Activated CD8-positive, alpha-beta memory T cell treated with anti-CD3 and anti-CD28 coated beads, Interleukin-2, amount 10 ng/mL, durations not matched to agents 7 days and 5 days (primary cell): ENCODE measurements at regions not wholly inside any gene's neighbourhood (a gene's known extent, or its start where the extent isn't known, plus 50 kb on each side); places are given as distances from the start of the nearest gene placed in this dataset.

Experiments used
- ATAC-seq: fragments of 150-1000 bp; cut with Tn5 transposase; one replicate; pipeline ENCODE4 v1.10.0; 2021; ENCODE audit warnings: moderate library complexity
- CTCF ChIA-PET: fragments of 350-600 bp; sonication (Branson Sonifier 250); formaldehyde crosslinking; loops from one replicate; lab custom pipeline; 2021; ENCODE audit warnings: antibody characterized with exemption; lab: Charles Lee
- DNase-seq: peaks from one replicate; pipeline ENCODE4 v3.0.0-alpha.2; 2020
- H3K27ac Mint-ChIP-seq: one replicate; pipeline ENCODE4 v1.8.0; 2021; ENCODE audit warnings: mild to moderate bottlenecking, mixed read lengths
- H3K27me3 Mint-ChIP-seq: one replicate; pipeline ENCODE4 v1.8.0; 2021; ENCODE audit warnings: mixed read lengths
- H3K36me3 Mint-ChIP-seq: one replicate; pipeline ENCODE4 v1.8.0; 2021; ENCODE audit warnings: mild to moderate bottlenecking, mixed read lengths
- H3K4me1 Mint-ChIP-seq: one replicate; pipeline ENCODE4 v1.8.0; 2021; ENCODE audit warnings: mixed read lengths
- H3K4me3 Mint-ChIP-seq: one replicate; pipeline ENCODE4 v1.8.0; 2021; ENCODE audit warnings: mild to moderate bottlenecking, moderate library complexity, mixed read lengths
- H3K9me3 Mint-ChIP-seq: one replicate; pipeline ENCODE4 v1.8.0; 2022; ENCODE audit warnings: low read depth, mixed read lengths

DNA sequence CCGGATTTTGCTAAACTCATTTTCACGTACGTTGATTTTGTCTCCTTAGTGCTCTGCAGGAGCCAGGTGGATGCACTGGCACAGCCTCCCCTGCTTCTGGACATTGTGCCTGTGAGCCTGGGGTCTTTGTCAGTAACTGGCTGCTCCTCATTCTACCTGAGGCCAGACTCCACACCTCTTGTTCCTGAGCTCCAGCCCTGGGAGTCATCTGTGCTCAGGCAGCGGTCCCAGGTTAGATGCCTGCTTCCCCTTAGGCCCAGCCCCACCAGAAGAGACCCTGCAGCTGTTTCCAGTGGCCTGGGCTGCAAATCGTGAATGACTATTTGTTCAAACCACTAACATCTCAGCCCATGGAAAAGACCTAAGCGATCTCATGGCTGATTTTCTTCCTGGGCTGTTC lies 129.1 kb downstream of the ERMARD start:
- ATAC-seq (no peak), DNase-seq (no peak)
- CTCF ChIA-PET, result no interaction called here
- Mint-ChIP-seq H3K36me3 (no peaks in the 10 kb centered on the region), H3K4me1 (peaks cover 2% of the 10 kb centered on the region), H3K27ac (no peak overlapping the region), H3K27me3 (peaks cover 50% of the 10 kb centered on the region), H3K9me3 (peaks cover 2% of the 10 kb centered on the region), H3K4me3 (no peak overlapping the region)

DNA sequence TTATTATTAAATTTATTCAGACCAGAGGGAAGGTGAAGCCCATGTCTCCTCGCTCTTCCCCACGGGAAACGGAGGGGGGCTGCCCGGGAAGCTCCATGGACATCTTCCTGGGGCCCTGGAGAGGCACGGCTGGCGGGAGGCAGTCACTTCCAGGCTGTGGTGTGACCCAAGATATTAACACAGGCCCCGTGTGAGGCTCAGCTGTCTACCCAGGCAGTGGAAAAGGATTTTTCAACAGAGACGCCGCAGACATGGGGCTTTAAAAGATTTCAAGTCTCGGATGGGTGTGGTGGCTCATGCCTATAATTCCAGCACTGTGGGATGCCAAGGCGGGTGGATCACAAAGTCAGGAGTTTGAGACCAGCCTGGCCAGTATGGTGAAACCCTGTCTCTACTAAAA lies 117.9 kb downstream of the ERMARD start:
- CTCF ChIA-PET, result interaction anchor here (2.7 kb wide), 1 partner anchor 38 kb away, joined by 9 read pairs; no protein-coding TSS in a partner anchor
- H3K4me1 Mint-ChIP-seq, result peaks cover 10% of the 10 kb centered on the region
- no peaks in the 10 kb centered on the region for H3K9me3 Mint-ChIP-seq
- H3K36me3 Mint-ChIP-seq, result no peaks in the 10 kb centered on the region
- peaks cover 3% of the 10 kb centered on the region for H3K27me3 Mint-ChIP-seq
- ATAC-seq (no peak), DNase-seq (no peak)
- no peak overlapping the region for H3K27ac Mint-ChIP-seq
- H3K4me3 Mint-ChIP-seq, result no peak overlapping the region

DNA sequence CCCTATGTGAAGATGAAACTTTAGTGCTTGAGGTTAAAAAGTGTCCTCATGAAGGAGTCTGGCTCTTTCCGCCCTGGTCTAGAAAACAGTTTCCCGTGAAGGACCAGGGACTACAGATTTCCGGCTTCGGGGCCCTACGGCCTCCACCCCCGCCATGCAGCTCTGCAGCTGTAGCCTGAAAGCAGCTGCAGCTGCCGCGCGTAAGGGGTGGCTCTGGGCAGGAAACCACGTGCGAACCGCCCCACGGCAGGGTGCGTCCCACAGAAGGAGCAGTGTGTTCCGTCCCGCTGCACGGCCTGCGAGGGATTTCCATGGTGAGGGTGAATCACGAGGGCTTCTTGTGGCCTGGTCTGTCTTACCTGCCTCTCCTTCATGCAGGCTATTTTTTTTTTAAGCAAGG lies 117.0 kb downstream of the ERMARD start:
- Mint-ChIP-seq H3K27ac (peak overlapping the region; percentile 41), H3K9me3 (peaks cover 4% of the 10 kb centered on the region), H3K27me3 (peaks cover 3% of the 10 kb centered on the region), H3K4me3 (no peak overlapping the region), H3K4me1 (peaks cover 10% of the 10 kb centered on the region), H3K36me3 (no peaks in the 10 kb centered on the region)
- ATAC-seq (peak; percentile 99), DNase-seq (peak; percentile 86)
- CTCF ChIA-PET, result interaction anchor here (1.0 to 2.7 kb wide), 2 partner anchors 37 to 660 kb away, joined by 3 to 9 read pairs; no protein-coding TSS in a partner anchor

DNA sequence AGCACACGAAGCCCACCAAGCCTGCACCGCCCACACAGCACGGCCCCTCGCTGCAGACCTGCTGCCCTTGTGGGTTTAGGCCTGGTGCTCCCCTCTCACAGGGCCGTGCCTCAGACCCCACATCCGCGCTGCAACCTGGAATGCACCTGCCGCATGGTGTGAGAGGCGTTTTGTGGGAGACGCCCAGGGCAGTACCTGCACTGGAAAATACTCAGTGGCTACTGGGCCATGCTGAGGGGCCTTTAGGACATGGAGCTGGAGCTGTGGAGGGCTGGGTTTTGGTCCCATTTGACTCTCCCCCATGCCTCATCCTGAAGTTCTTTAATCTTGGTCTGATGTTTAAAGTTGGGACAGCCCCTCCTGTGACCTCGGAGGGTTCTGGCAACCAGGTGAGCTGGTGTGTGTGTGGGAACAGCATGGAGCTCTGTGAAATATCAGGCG lies 116.3 kb downstream of the ERMARD start:
- Mint-ChIP-seq H3K9me3 (peaks cover 5% of the 10 kb centered on the region), H3K4me3 (no peak overlapping the region), H3K27me3 (no peaks in the 10 kb centered on the region), H3K4me1 (peaks cover 10% of the 10 kb centered on the region), H3K27ac (peak overlapping the region; percentile 41), H3K36me3 (no peaks in the 10 kb centered on the region)
- DNase-seq (peak; percentile 40), ATAC-seq (no peak)
- CTCF ChIA-PET, result interaction anchor here (1.0 to 2.7 kb wide), 2 partner anchors 36 to 660 kb away, joined by 3 to 9 read pairs; no protein-coding TSS in a partner anchor

- H3K9me3 Mint-ChIP-seq, result peaks cover 5% of the 10 kb centered on the region
- H3K4me3 Mint-ChIP-seq, result no peak overlapping the region
- CTCF ChIA-PET, result interaction anchor here (2.7 kb wide), 1 partner anchor 35 kb away, joined by 9 read pairs; no protein-coding TSS in a partner anchor
- no peaks in the 10 kb centered on the region for H3K27me3 Mint-ChIP-seq
- peak; percentile 37 for DNase-seq
- H3K4me1 Mint-ChIP-seq, result peaks cover 10% of the 10 kb centered on the region
- ATAC-seq, result no peak
- H3K36me3 Mint-ChIP-seq, result no peaks in the 10 kb centered on the region
- H3K27ac Mint-ChIP-seq, result no peak overlapping the region
These were observed 115.5 kb downstream of the ERMARD start for GRCh38 chr6:169866668-169867521.

DNA sequence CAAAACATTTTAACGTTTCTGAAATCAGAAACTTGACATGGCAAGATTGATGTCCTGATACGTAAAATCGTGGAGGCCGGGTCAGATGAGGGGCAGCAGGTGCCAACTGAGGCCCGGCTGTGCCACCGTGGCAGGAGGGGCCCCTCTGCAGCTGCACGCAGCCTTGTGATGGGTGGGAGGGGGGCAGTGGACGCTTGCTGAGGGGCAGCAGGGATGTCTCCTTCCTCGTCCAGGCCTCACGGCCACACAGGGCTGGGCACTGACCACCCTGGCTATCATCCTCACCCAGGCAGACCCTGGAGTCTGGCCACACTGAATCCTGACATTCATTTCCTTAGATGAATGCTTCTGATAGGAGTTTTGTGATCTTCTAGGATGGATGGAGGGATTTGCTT lies 114.7 kb downstream of the ERMARD start:
- Mint-ChIP-seq H3K4me1 (peaks cover 14% of the 10 kb centered on the region), H3K9me3 (peaks cover 5% of the 10 kb centered on the region), H3K36me3 (no peaks in the 10 kb centered on the region), H3K4me3 (no peak overlapping the region), H3K27me3 (no peaks in the 10 kb centered on the region), H3K27ac (no peak overlapping the region)
- CTCF ChIA-PET, result no interaction called here
- ATAC-seq (no peak), DNase-seq (peak; percentile 23)

DNA sequence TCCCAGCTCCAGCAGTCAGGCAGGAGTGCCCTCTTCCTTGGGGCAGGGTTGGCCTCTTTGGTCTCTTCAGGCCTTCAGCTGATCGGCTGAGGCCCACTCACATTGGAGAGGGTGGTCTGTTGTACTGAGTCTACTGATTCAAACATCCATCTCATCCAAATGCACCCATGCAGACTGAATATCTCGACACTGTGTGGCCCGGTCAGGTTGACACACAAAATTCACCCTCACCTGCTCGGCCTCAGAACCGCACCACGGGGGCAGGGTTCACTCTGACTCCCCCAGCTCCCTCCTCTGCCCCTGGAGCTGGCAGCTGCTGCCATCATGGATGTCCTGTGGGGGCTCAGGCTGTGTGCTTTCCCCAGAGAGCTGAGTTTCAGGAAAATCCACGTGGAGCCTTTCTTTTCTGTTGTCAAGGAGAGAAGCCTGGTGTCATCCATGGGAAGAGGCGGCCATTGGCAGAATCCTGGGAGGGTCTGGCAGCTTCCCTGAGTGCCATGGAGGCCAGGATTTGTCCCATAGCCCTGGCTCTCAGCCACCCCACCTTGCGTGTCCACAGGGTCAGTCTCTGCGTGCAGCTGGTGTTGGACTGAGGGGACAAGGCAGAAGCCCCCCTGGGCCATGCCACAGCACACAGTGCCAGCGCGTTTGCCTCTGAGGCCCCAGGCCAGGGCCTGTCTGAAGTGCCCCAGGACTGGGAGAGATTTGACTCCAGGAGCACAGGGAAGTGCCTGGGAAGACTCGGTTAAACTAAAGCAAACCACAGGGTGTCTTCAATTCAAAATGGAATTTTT lies 114.1 kb downstream of the ERMARD start:
- H3K4me3 Mint-ChIP-seq, result no peak overlapping the region
- H3K27ac Mint-ChIP-seq, result no peak overlapping the region
- H3K9me3 Mint-ChIP-seq, result peaks cover 5% of the 10 kb centered on the region
- CTCF ChIA-PET, result no interaction called here
- peaks cover 18% of the 10 kb centered on the region for H3K4me1 Mint-ChIP-seq
- DNase-seq (peak; percentile 19), ATAC-seq (no peak)
- H3K27me3 Mint-ChIP-seq, result no peaks in the 10 kb centered on the region
- H3K36me3 Mint-ChIP-seq, result no peaks in the 10 kb centered on the region

DNA sequence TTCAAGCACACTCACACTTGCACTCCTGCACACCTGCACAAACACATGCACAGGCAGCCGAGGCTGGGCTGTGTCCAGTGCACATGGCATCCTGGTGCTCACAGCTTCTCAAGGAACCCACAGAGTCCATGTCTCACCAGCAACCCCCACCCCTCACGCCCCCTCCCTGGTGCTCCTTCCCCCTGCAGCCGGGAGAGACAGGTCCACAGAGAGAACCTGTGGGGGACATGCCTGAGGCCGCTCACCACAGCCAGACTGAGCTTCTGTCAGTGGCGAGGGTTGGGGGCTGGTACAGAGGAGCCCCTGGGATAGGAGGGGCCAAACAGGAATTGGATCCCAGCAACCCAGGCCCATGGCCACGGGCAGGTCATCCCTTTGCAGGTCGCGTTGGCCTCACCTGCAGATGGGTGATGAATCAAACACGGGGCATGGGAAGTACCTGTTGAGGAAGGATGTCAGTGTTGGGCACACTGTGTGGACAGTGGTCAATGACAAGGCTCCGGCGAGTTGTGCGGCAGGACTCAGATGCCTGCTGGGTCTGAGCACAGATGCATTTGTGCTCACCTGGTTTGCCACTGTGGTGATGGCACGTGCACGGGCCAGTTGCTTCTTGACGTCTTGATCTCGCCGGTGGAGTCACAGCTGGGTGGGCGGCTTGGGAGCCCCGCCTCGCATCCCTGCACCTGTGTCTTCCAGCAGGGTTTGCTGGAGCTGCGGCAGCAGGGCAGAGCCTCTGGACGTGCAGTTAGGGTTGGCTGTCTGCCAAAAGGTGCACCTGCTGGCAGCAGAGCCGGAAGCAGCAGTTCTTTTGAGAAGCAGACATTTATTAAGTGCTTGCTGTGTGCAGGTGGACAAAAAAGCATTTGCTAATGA lies 113.0 kb downstream of the ERMARD start:
- no peaks in the 10 kb centered on the region for H3K27me3 Mint-ChIP-seq
- no peak overlapping the region for H3K4me3 Mint-ChIP-seq
- no peak overlapping the region for H3K27ac Mint-ChIP-seq
- ATAC-seq, result no peak
- DNase-seq, result peak; percentile 26
- CTCF ChIA-PET, result no interaction called here
- peaks cover 24% of the 10 kb centered on the region for H3K4me1 Mint-ChIP-seq
- H3K36me3 Mint-ChIP-seq, result no peaks in the 10 kb centered on the region
- H3K9me3 Mint-ChIP-seq, result peaks cover 5% of the 10 kb centered on the region

DNA sequence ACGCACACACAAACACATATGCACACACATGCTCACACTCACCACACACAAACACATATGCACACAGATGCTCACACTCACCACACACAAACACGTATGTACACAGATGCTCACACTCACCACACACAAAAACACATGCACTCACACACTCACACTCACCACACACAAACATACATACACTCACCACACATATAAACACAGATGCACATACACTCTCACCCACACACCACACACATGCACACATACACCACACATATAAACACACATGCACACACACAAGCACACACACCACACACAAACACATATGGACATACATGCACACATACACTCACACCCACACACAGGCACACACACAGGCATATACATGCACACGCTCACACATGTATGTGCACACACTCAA lies 112.3 kb downstream of the ERMARD start:
- no peaks in the 10 kb centered on the region for H3K36me3 Mint-ChIP-seq
- H3K27ac Mint-ChIP-seq, result no peak overlapping the region
- H3K27me3 Mint-ChIP-seq, result no peaks in the 10 kb centered on the region

GRCh38 chr6:169862892-169863525 lies 111.6 kb downstream of the ERMARD start:
- Mint-ChIP-seq H3K27me3 (no peaks in the 10 kb centered on the region), H3K4me3 (no peak overlapping the region), H3K27ac (no peak overlapping the region), H3K4me1 (peaks cover 18% of the 10 kb centered on the region), H3K9me3 (peaks cover 5% of the 10 kb centered on the region), H3K36me3 (no peaks in the 10 kb centered on the region)
- DNase-seq (peak; percentile 28), ATAC-seq (no peak)
- CTCF ChIA-PET, result no interaction called here

More for the DNA sequence above, 112.3 kb downstream of the ERMARD start:
- CTCF ChIA-PET, result no interaction called here
- Mint-ChIP-seq H3K4me1 (peaks cover 24% of the 10 kb centered on the region), H3K4me3 (no peak overlapping the region), H3K9me3 (peaks cover 5% of the 10 kb centered on the region)
- ATAC-seq (no peak), DNase-seq (no peak)

- Mint-ChIP-seq H3K27ac (no peak overlapping the region), H3K27me3 (no peaks in the 10 kb centered on the region), H3K4me3 (no peak overlapping the region), H3K9me3 (peaks cover 5% of the 10 kb centered on the region), H3K36me3 (no peaks in the 10 kb centered on the region), H3K4me1 (peaks cover 15% of the 10 kb centered on the region)
- ATAC-seq (no peak), DNase-seq (peak; percentile 34)
- CTCF ChIA-PET, result no interaction called here
These were observed 110.8 kb downstream of the ERMARD start for GRCh38 chr6:169862043-169862891.
